ENCODE measurements at regions not wholly inside any gene's neighbourhood (a gene's known extent, or its start where the extent isn't known, plus 50 kb on each side); places are given as distances from the start of the nearest gene placed in this dataset.
A peak's percentile ranks its signal among the peaks of the same experiment; 100 is the strongest.
"Not testable (repeated sequence)": the region's sequence is repeated elsewhere in the genome, so short reads cannot be mapped to it uniquely, and the experiment has no call there.

DNA sequence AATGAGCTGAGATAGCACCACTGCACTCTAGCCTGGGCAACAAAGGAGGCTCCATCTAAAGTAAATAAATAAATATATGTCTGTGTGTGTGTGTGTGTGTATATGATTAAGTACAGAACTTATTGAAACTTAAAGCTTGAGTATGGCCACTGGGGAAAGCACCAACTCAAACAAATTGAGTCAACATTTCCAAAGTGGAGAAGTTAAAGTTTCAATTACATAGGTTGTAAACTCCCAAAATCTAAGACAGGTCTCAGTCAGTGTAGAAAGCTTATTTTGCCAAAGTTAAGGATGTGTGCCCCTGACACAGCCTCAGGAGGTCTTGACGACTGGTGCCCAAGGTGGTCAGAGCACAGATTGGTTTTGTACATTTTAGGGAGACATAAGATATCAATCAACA lies 458.9 kb upstream of the RGS18 start:
- Histone ChIP-seq H3K4me1 (ENCODE audit: control insufficient read depth, insufficient read depth, low read length) (no peaks in the 10 kb centered on the region), H3K4me3 (ENCODE audit: low read length) (no peak overlapping the region), H3K36me3 (ENCODE audit: control insufficient read depth, insufficient read depth, low read length) (no peaks in the 10 kb centered on the region), H3K27me3 (ENCODE audit: control insufficient read depth, insufficient read depth, low read length) (no peaks in the 10 kb centered on the region), H3K9me3 (replicated peaks; ENCODE audit: control insufficient read depth, low read depth, low read length) (no peaks in the 10 kb centered on the region), H3K27ac (ENCODE audit: low read length) (no peak overlapping the region)
- DNase-seq, result no peak
- WGBS (ENCODE audit: insufficient coverage), result no CpG with 5 or more reads among the region's 1 CpG

GRCh38 chr1:191700922-191701321 lies 457.3 kb upstream of the RGS18 start:
- DNase-seq, result no peak
- Histone ChIP-seq H3K36me3 (ENCODE audit: control insufficient read depth, insufficient read depth, low read length) (no peaks in the 10 kb centered on the region), H3K4me1 (ENCODE audit: control insufficient read depth, insufficient read depth, low read length) (no peaks in the 10 kb centered on the region), H3K9me3 (replicated peaks; ENCODE audit: control insufficient read depth, low read depth, low read length) (no peaks in the 10 kb centered on the region), H3K27me3 (ENCODE audit: control insufficient read depth, insufficient read depth, low read length) (no peaks in the 10 kb centered on the region), H3K27ac (ENCODE audit: low read length) (no peak overlapping the region), H3K4me3 (ENCODE audit: low read length) (no peak overlapping the region)
- no CpG with 5 or more reads among the region's 3 CpGs for WGBS (ENCODE audit: insufficient coverage)

DNA sequence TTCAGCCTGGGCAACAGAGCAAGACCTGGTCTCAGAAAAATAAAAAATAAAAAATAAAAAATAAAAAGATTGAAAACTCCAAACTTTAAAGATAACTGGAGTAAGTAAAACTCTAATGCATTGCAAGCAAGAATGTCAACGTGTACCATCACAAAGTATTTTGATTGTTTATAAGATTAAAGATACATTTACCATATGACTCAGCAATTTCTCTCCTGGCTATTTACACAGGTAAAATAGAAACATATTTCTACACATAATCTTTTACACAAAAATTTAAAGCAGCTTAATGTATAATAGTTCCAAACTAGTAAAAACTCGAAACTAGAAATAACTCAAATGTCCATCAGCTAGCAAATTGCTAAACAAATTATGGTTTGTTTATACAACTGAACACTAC lies 456.1 kb upstream of the RGS18 start:
- no peak for DNase-seq

GRCh38 chr1:191707288-191707687 lies 451.0 kb upstream of the RGS18 start:
- Histone ChIP-seq H3K27ac (ENCODE audit: low read length) (no peak overlapping the region), H3K4me3 (ENCODE audit: low read length) (no peak overlapping the region), H3K4me1 (ENCODE audit: control insufficient read depth, insufficient read depth, low read length) (no peaks in the 10 kb centered on the region), H3K27me3 (ENCODE audit: control insufficient read depth, insufficient read depth, low read length) (no peaks in the 10 kb centered on the region), H3K9me3 (replicated peaks; ENCODE audit: control insufficient read depth, low read depth, low read length) (no peaks in the 10 kb centered on the region), H3K36me3 (ENCODE audit: control insufficient read depth, insufficient read depth, low read length) (no peaks in the 10 kb centered on the region)
- no peak for DNase-seq
- WGBS (ENCODE audit: insufficient coverage), result no CpG with 5 or more reads among the region's 2 CpGs

More for the DNA sequence above, 456.1 kb upstream of the RGS18 start:
- Histone ChIP-seq H3K27ac (ENCODE audit: low read length) (no peak overlapping the region), H3K27me3 (ENCODE audit: control insufficient read depth, insufficient read depth, low read length) (no peaks in the 10 kb centered on the region), H3K4me1 (ENCODE audit: control insufficient read depth, insufficient read depth, low read length) (no peaks in the 10 kb centered on the region), H3K4me3 (ENCODE audit: low read length) (no peak overlapping the region), H3K36me3 (ENCODE audit: control insufficient read depth, insufficient read depth, low read length) (no peaks in the 10 kb centered on the region), H3K9me3 (replicated peaks; ENCODE audit: control insufficient read depth, low read depth, low read length) (no peaks in the 10 kb centered on the region)
- no CpG with 5 or more reads among the region's 2 CpGs for WGBS (ENCODE audit: insufficient coverage)

- no peak overlapping the region for H3K4me3 ChIP-seq (ENCODE audit: low read length)
- H3K36me3 ChIP-seq (ENCODE audit: control insufficient read depth, insufficient read depth, low read length), result no peaks in the 10 kb centered on the region
- no peaks in the 10 kb centered on the region for H3K27me3 ChIP-seq (ENCODE audit: control insufficient read depth, insufficient read depth, low read length)
- no peak overlapping the region for H3K27ac ChIP-seq (ENCODE audit: low read length)
- WGBS (ENCODE audit: insufficient coverage), result 0% methylated on average over 1 of the region's 2 CpGs
- no peaks in the 10 kb centered on the region for H3K9me3 ChIP-seq (replicated peaks; ENCODE audit: control insufficient read depth, low read depth, low read length)
- no peaks in the 10 kb centered on the region for H3K4me1 ChIP-seq (ENCODE audit: control insufficient read depth, insufficient read depth, low read length)
- peak; percentile 13 for DNase-seq
These were observed 449.0 kb upstream of the RGS18 start for GRCh38 chr1:191709215-191709614.

- Histone ChIP-seq H3K27ac (ENCODE audit: low read length) (no peak overlapping the region), H3K9me3 (replicated peaks; ENCODE audit: control insufficient read depth, low read depth, low read length) (no peaks in the 10 kb centered on the region), H3K36me3 (ENCODE audit: control insufficient read depth, insufficient read depth, low read length) (no peaks in the 10 kb centered on the region), H3K4me3 (ENCODE audit: low read length) (no peak overlapping the region), H3K27me3 (ENCODE audit: control insufficient read depth, insufficient read depth, low read length) (no peaks in the 10 kb centered on the region), H3K4me1 (ENCODE audit: control insufficient read depth, insufficient read depth, low read length) (no peaks in the 10 kb centered on the region)
- WGBS (ENCODE audit: insufficient coverage), result 81% methylated on average over 3 of the region's 6 CpGs
- no peak for DNase-seq
These were observed 446.3 kb upstream of the RGS18 start for GRCh38 chr1:191711961-191712360.

DNA sequence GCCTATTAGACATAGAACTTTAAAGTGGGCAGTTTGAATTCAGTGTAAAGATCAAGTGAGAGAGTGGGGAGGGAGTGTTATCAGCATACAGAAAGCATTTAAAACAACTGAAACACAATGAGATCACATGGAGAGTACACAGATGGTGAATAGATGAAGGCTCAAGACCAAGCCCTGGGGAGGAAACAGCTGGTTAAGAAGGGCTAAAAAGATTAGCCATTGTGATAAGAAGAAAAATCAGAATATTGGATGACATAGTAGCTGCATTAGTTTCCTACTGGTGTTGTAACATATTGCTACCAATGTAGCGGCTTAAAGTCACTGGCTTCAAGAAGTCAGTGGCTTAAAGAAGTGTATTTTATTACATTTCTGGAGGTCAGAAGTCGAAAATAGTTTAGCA lies 443.4 kb upstream of the RGS18 start:
- Histone ChIP-seq H3K27me3 (ENCODE audit: control insufficient read depth, insufficient read depth, low read length) (no peaks in the 10 kb centered on the region), H3K4me3 (ENCODE audit: low read length) (no peak overlapping the region), H3K36me3 (ENCODE audit: control insufficient read depth, insufficient read depth, low read length) (no peaks in the 10 kb centered on the region), H3K27ac (ENCODE audit: low read length) (no peak overlapping the region), H3K9me3 (replicated peaks; ENCODE audit: control insufficient read depth, low read depth, low read length) (no peaks in the 10 kb centered on the region), H3K4me1 (ENCODE audit: control insufficient read depth, insufficient read depth, low read length) (no peaks in the 10 kb centered on the region)
- peak; percentile 7 for DNase-seq
- WGBS (ENCODE audit: insufficient coverage), result 83% methylated on average over 1 of the region's 2 CpGs

DNA sequence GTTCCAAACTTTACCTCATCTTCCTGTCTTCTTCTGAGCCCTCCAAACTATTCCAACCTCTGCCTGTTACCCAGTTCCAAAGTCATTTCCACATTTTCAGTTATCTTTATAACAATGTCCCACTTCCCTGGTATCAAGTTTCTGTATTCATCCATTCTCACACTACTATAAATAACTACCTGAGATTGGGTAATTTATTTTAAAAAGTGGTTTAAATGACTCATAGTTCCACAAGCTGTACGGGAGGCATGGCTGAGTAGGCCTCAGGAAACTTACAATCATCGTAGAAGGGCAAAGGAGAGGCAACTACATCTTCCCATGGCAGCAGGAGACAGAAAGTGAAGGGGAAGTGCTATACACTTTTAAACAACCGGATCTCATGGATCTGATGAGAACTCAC lies 428.5 kb upstream of the RGS18 start:
- H3K9me3 ChIP-seq (replicated peaks; ENCODE audit: control insufficient read depth, low read depth, low read length), result no peaks in the 10 kb centered on the region
- no peak for DNase-seq
- no peaks in the 10 kb centered on the region for H3K27me3 ChIP-seq (ENCODE audit: control insufficient read depth, insufficient read depth, low read length)
- H3K27ac ChIP-seq (ENCODE audit: low read length), result no peak overlapping the region
- H3K36me3 ChIP-seq (ENCODE audit: control insufficient read depth, insufficient read depth, low read length), result no peaks in the 10 kb centered on the region
- H3K4me3 ChIP-seq (ENCODE audit: low read length), result no peak overlapping the region
- no peaks in the 10 kb centered on the region for H3K4me1 ChIP-seq (ENCODE audit: control insufficient read depth, insufficient read depth, low read length)
- WGBS (ENCODE audit: insufficient coverage), result 80% methylated on average over 1 of the region's 3 CpGs

DNA sequence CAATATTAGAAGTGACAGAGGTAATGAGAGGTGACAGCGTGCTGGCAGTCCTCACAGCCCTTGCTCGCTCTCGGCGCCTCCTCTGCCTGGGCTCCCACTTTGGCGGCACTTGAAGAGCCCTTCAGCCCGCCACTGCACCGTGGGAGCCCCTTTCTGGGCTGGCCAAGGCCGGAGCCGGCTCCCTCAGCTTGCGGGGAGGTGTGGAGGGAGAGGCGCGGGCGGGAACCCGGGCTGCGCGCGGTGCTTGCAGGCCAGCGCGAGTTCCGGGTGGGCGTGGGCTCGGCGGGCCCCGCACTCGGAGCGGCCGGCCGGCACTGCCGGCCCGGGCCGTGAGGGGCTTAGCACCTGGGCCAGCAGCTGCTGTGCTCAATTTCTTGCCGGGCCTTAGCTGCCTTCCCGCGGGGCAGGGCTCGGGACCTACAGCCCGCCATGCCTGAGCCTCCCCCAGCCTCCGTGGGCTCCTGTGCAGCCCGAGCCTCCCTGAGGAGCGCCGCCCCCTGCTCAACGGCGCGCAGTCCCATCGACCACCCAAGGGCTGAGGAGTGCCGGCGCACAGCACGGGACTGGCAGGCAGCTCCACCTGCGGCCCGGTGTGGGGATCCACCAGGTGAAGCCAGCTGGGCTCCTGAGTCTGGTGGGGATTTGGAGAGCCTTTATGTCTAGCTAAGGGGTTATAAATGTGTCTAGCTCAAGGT lies 426.5 kb upstream of the RGS18 start:
- H3K36me3 ChIP-seq (ENCODE audit: control insufficient read depth, insufficient read depth, low read length); H3K9me3 ChIP-seq (replicated peaks; ENCODE audit: control insufficient read depth, low read depth, low read length); H3K4me3 ChIP-seq (ENCODE audit: low read length); H3K27me3 ChIP-seq (ENCODE audit: control insufficient read depth, insufficient read depth, low read length); H3K27ac ChIP-seq (ENCODE audit: low read length); H3K4me1 ChIP-seq (ENCODE audit: control insufficient read depth, insufficient read depth, low read length); DNase-seq: not testable (repeated sequence)
- 95% methylated on average over 47 of the region's 49 CpGs for WGBS (ENCODE audit: insufficient coverage)

DNA sequence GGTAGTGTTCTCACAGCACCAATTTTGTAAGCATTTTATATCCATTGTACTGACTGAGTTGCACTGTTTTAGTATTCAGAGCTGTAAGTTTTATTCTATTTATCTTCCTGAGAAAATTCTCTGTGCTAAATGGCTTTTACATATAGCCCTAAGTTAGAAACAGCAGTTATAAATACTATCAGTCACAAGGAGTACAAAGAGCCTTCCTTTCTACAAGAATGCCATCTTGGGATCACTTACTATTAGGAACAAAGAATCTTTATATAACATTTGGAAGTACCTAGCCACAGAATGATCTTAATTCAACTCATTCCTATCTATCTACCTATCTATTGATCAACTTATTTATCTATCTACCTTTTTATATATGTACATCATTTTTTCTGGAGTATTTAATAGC lies 423.9 kb upstream of the RGS18 start:
- Histone ChIP-seq H3K27ac (ENCODE audit: low read length) (no peak overlapping the region), H3K27me3 (ENCODE audit: control insufficient read depth, insufficient read depth, low read length) (no peaks in the 10 kb centered on the region), H3K4me1 (ENCODE audit: control insufficient read depth, insufficient read depth, low read length) (no peaks in the 10 kb centered on the region), H3K9me3 (replicated peaks; ENCODE audit: control insufficient read depth, low read depth, low read length) (no peaks in the 10 kb centered on the region), H3K4me3 (ENCODE audit: low read length) (no peak overlapping the region), H3K36me3 (ENCODE audit: control insufficient read depth, insufficient read depth, low read length) (no peaks in the 10 kb centered on the region)
- DNase-seq, result no peak

DNA sequence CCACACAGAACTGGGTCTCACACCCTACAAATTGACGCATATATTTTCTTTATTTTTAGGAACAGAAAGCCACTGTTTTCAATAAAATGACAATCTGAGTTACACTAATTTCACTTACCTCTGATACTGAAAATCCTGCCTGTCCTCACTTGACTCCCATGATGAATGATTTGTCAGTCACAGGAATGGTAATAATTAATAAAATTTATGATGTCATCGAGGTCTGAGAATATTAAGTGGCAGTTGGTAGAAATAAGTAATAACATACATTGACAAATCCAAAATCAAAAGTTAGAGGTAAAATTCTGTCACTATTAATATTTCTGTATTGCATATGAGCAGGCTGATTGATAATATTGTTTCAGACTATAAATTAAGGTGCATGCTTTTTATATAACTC lies 418.7 kb upstream of the RGS18 start:
- H3K4me3 ChIP-seq (ENCODE audit: low read length), result no peak overlapping the region
- no peaks in the 10 kb centered on the region for H3K4me1 ChIP-seq (ENCODE audit: control insufficient read depth, insufficient read depth, low read length)
- H3K9me3 ChIP-seq (replicated peaks; ENCODE audit: control insufficient read depth, low read depth, low read length), result no peaks in the 10 kb centered on the region
- no peak overlapping the region for H3K27ac ChIP-seq (ENCODE audit: low read length)
- no peak for DNase-seq
- H3K27me3 ChIP-seq (ENCODE audit: control insufficient read depth, insufficient read depth, low read length), result no peaks in the 10 kb centered on the region
- 100% methylated on average over 1 of the region's 2 CpGs for WGBS (ENCODE audit: insufficient coverage)
- H3K36me3 ChIP-seq (ENCODE audit: control insufficient read depth, insufficient read depth, low read length), result no peaks in the 10 kb centered on the region
